ENCODE measurements at regions not wholly inside any gene's neighbourhood (a gene's known extent, or its start where the extent isn't known, plus 50 kb on each side); places are given as distances from the start of the nearest gene placed in this dataset.

GRCh38 chr1:192098001-192098400, 60.3 kb upstream of the RGS18 start:
- no peak for ATAC-seq
- TF ChIP-seq ISL1 (CRISPR knock-in tag; IDR thresholded peaks at IDR 0.05) (no peak), ARNTL (CRISPR knock-in tag; IDR thresholded peaks at IDR 0.05; ENCODE audit: borderline replicate concordance, low read depth) (no peak), PATZ1 (CRISPR knock-in tag; IDR thresholded peaks at IDR 0.05; ENCODE audit: borderline replicate concordance) (no peak), OSR1 (CRISPR knock-in tag; IDR thresholded peaks at IDR 0.05) (no peak), PPARA (CRISPR knock-in tag; IDR thresholded peaks at IDR 0.05; ENCODE audit: borderline replicate concordance) (no peak), CSDC2 (CRISPR knock-in tag; IDR thresholded peaks at IDR 0.05) (no peak), SNAI2 (CRISPR knock-in tag; IDR thresholded peaks at IDR 0.05) (no peak), GLIS3 (CRISPR knock-in tag; IDR thresholded peaks at IDR 0.05) (no peak), ZNF70 (CRISPR knock-in tag; IDR thresholded peaks at IDR 0.05) (no peak), BACH2 (CRISPR knock-in tag; IDR thresholded peaks at IDR 0.05; ENCODE audit: borderline replicate concordance) (no peak), TCF4 (CRISPR knock-in tag; IDR thresholded peaks at IDR 0.05; ENCODE audit: borderline replicate concordance) (no peak), POU6F1 (CRISPR knock-in tag; IDR thresholded peaks at IDR 0.05; ENCODE audit: borderline replicate concordance, low read depth) (no peak), ZFP30 (CRISPR knock-in tag; IDR thresholded peaks at IDR 0.05) (no peak), CSRNP3 (CRISPR knock-in tag; IDR thresholded peaks at IDR 0.05) (no peak), ZNF8 (CRISPR knock-in tag; IDR thresholded peaks at IDR 0.05) (no peak), TSHZ2 (CRISPR knock-in tag; IDR thresholded peaks at IDR 0.05) (no peak), RARB (CRISPR knock-in tag; IDR thresholded peaks at IDR 0.05) (no peak)

GRCh38 chr1:192099328-192099727, 58.9 kb upstream of the RGS18 start:
- no peak for TF ChIP-seq TOX (CRISPR knock-in tag; IDR thresholded peaks at IDR 0.05; ENCODE audit: borderline replicate concordance)
- no peak for ATAC-seq

- TF ChIP-seq OSR1 (CRISPR knock-in tag; IDR thresholded peaks at IDR 0.05) (no peak), CSDC2 (CRISPR knock-in tag; IDR thresholded peaks at IDR 0.05) (no peak), PATZ1 (CRISPR knock-in tag; IDR thresholded peaks at IDR 0.05; ENCODE audit: borderline replicate concordance) (no peak), GLIS3 (CRISPR knock-in tag; IDR thresholded peaks at IDR 0.05) (no peak), ZFP3 (CRISPR knock-in tag; IDR thresholded peaks at IDR 0.05) (no peak), RARB (CRISPR knock-in tag; IDR thresholded peaks at IDR 0.05) (no peak)
- no peak for ATAC-seq
Measured at GRCh38 chr1:192100686-192101468, 57.4 kb upstream of the RGS18 start.

Measured in SK-N-SH treated with all-trans-retinoic acid at 6 μM for 48 hours (cell line).